Spleen (tissue), 11 donors: ENCODE measurements at regions not wholly inside any gene's neighbourhood (a gene's known extent, or its start where the extent isn't known, plus 50 kb on each side); places are given as distances from the start of the nearest gene placed in this dataset.
"Not testable (repeated sequence)": the region's sequence is repeated elsewhere in the genome, so short reads cannot be mapped to it uniquely, and the experiment has no call there.

ENCODE experiments used
- DNase-seq: peaks from one replicate; pipeline ENCODE4 v3.0.0-alpha.2; 2020
- H3K27ac ChIP-seq, 8 donors: fragments of 200-600 bp; sonication (generic) in 7 of 8; 1 replicate in 4 of 8; 2 replicates in 4 of 8; pipeline versions ENCODE4 v1.5.0 to v1.8.0; 2016 to 2021; ENCODE audit warnings: inconsistent platforms in 4 of 8, mild to moderate bottlenecking in 4 of 8, moderate library complexity in 1 of 8
- H3K27me3 ChIP-seq, 7 donors: fragments of 200-600 bp; sonication (generic) in 6 of 7; replicated peaks in 1 of 7; 1 replicate in 4 of 7; 2 replicates in 3 of 7; pipeline versions ENCODE4 v1.5.0 to v1.8.0; 2016 to 2021; ENCODE audit warnings: inconsistent platforms in 3 of 7, mild to moderate bottlenecking in 1 of 7
- H3K36me3 ChIP-seq, 6 donors: fragments of 200-600 bp; sonication (generic) in 5 of 6; 1 replicate in 4 of 6; 2 replicates in 2 of 6; pipeline versions ENCODE4 v1.5.0 to v1.8.0; 2016 to 2021; ENCODE audit warnings: inconsistent platforms in 2 of 6
- H3K4me1 ChIP-seq, 6 donors: fragments of 200-600 bp; sonication (generic) in 5 of 6; 1 replicate in 3 of 6; 2 replicates in 3 of 6; pipeline versions ENCODE4 v1.5.0 to v1.8.0; 2016 to 2021; ENCODE audit warnings: inconsistent platforms in 3 of 6
- H3K4me3 ChIP-seq, 8 donors: fragments of 200-600 bp; sonication (generic) in 7 of 8; 1 replicate in 4 of 8; 2 replicates in 4 of 8; pipeline versions ENCODE4 v1.5.0 to v1.8.0; 2016 to 2021; ENCODE audit warnings: inconsistent platforms in 4 of 8, mild to moderate bottlenecking in 4 of 8, moderate library complexity in 2 of 8
- H3K9me3 ChIP-seq, 8 donors: fragments of 200-600 bp; sonication (generic) in 7 of 8; 1 replicate in 4 of 8; 2 replicates in 4 of 8; pipeline versions ENCODE4 v1.5.0 to v1.8.0; 2016 to 2021; ENCODE audit warnings: inconsistent platforms in 4 of 8
- POLR2A ChIP-seq, 3 donors: fragments of 450-650 bp; IDR thresholded peaks; one replicate each; pipeline ENCODE4 v1.5.1; 2017; ENCODE audit warnings: antibody characterized with exemption in 3 of 3, mild to moderate bottlenecking in 1 of 3
- POLR2AphosphoS5 ChIP-seq, 3 donors: sonication (generic); formaldehyde crosslinking; IDR thresholded peaks; one replicate each; pipeline ENCODE4 v1.5.1; 2017; ENCODE audit warnings: antibody characterized with exemption in 3 of 3
- WGBS, 5 donors: extraction: QIAGEN DNeasy Blood & Tissue Kit in 3 of 5; methylation state at CpG; one replicate each; pipeline versions ENCODE4 v1.1.5 to v1.1.7; 2013 to 2018; 5-methylcytosine and 5-hydroxymethylcytosine counted together
- intact Hi-C: fragments of 100-400 bp; cut with DNase I; formaldehyde crosslinking; loops from one replicate; pipeline ENCODE4 v1.15.0; 2023; ENCODE audit warnings: low total_unique reads
- TF ChIP-seq, protein P1 (sequence below), 11 experiments: fragments of 200-600 bp in 7 of 11; fragments of 450-650 bp in 4 of 11; sonication (generic) in 4 of 11; IDR thresholded peaks in 8 of 11; conservative IDR thresholded peaks in 3 of 11; 1 replicate in 7 of 11; 2 replicates in 4 of 11; pipeline versions ENCODE4 v1.4.0 to v1.8.0; 2016 to 2021; ENCODE audit warnings: antibody characterized with exemption in 11 of 11, inconsistent platforms in 4 of 11, mild to moderate bottlenecking in 1 of 11
- donor health status: healthy with polysubstance abuse.
- donor health status: DM: no; HTN: no; CAD: no; lungs with moderate emphysema.
- donor health status: DM: no; HTN: no; CAD: no.
- donor health status: Bipolar disorder and iron deficiency.
- donor health status: healthy.
- donor health status: DM: no; HTN: no; CAD: no.
- donor health status: DM: yes; HTN: yes; CAD: no.

DNA sequence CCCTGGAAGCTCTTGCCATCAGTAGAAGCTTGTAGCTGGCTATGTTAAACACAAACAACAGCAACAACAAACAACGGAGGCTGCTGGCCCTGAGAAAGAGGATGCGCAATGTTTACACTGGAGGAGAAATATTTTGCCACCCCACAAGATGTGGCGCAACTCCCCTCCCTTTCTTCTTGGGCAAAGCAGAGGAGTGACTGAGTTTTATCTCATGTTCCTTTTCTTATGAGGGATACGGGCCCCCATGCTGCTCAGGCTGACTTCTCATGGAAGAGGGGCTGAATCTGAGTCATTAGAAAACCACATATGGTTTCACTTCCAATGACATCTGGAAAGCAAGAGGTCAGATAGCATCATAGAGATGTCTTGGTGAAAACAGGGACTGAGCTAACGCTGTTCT, 75.9 kb upstream of the HDDC2 start:
- no peaks in the 10 kb centered on the region for H3K27me3 ChIP-seq
- 60 to 76% (median 69%) methylated on average over 5 of the region's 5 CpGs for WGBS, 5 donors
- H3K4me1 ChIP-seq = no peaks in the 10 kb centered on the region
- H3K36me3 ChIP-seq = no peaks in the 10 kb centered on the region
- no peak overlapping the region for H3K4me3 ChIP-seq
- H3K9me3 ChIP-seq = no peaks in the 10 kb centered on the region
- DNase-seq = no peak
- TF ChIP-seq POLR2AphosphoS5 (IDR thresholded peaks at IDR 0.05) = no peak
- TF ChIP-seq, protein P1, sequence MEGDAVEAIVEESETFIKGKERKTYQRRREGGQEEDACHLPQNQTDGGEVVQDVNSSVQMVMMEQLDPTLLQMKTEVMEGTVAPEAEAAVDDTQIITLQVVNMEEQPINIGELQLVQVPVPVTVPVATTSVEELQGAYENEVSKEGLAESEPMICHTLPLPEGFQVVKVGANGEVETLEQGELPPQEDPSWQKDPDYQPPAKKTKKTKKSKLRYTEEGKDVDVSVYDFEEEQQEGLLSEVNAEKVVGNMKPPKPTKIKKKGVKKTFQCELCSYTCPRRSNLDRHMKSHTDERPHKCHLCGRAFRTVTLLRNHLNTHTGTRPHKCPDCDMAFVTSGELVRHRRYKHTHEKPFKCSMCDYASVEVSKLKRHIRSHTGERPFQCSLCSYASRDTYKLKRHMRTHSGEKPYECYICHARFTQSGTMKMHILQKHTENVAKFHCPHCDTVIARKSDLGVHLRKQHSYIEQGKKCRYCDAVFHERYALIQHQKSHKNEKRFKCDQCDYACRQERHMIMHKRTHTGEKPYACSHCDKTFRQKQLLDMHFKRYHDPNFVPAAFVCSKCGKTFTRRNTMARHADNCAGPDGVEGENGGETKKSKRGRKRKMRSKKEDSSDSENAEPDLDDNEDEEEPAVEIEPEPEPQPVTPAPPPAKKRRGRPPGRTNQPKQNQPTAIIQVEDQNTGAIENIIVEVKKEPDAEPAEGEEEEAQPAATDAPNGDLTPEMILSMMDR (IDR thresholded peaks at IDR 0.05 in 8 of 11, conservative IDR thresholded peaks at IDR 0.05 in 3 of 11) = no peak
- TF ChIP-seq POLR2A (IDR thresholded peaks at IDR 0.05) = no peak
- intact Hi-C loops = no loop called here
- H3K27ac ChIP-seq = no peak overlapping the region

GRCh38 chr6:125379174-125379573, 77.4 kb upstream of the HDDC2 start:
- no peak for DNase-seq
- intact Hi-C loops = no loop called here
- WGBS, 5 donors = 41 to 64% (median 53%) methylated on average over 4 of the region's 4 CpGs
- no peaks in the 10 kb centered on the region for H3K27me3 ChIP-seq
- no peak overlapping the region for H3K4me3 ChIP-seq
- no peaks in the 10 kb centered on the region for H3K4me1 ChIP-seq
- H3K36me3 ChIP-seq = no peaks in the 10 kb centered on the region
- H3K27ac ChIP-seq = no peak overlapping the region
- no peaks in the 10 kb centered on the region for H3K9me3 ChIP-seq
- TF ChIP-seq POLR2A (IDR thresholded peaks at IDR 0.05) (no peak), POLR2AphosphoS5 (IDR thresholded peaks at IDR 0.05) (no peak)
- TF ChIP-seq, protein P1 (IDR thresholded peaks at IDR 0.05 in 8 of 11, conservative IDR thresholded peaks at IDR 0.05 in 3 of 11) = no peak

DNA sequence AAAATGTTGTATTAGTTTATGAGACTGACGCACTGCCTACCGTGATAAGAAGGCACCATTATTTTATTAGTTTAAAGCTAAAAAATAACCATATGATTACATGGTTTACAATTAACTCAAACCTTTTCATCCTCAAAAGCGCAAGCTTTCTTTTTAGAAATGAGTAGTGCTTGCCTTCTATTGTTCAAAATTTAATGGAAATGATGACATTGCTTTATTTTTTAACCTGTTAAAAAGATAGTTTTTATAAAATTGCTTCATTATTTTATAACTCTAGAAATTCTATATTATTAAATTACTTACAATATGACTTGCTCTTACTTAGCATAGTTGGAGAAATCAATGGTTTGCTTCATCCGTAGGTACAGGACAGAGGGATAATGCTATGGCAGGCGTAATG, 78.7 kb upstream of the HDDC2 start:
- Histone ChIP-seq H3K9me3 (no peaks in the 10 kb centered on the region), H3K27ac (no peak overlapping the region), H3K4me1 (no peaks in the 10 kb centered on the region), H3K27me3 (no peaks in the 10 kb centered on the region), H3K36me3 (no peaks in the 10 kb centered on the region), H3K4me3 (no peak overlapping the region)
- TF ChIP-seq, protein P1 (IDR thresholded peaks at IDR 0.05 in 8 of 11, conservative IDR thresholded peaks at IDR 0.05 in 3 of 11) = no peak
- TF ChIP-seq POLR2A (IDR thresholded peaks at IDR 0.05) (no peak), POLR2AphosphoS5 (IDR thresholded peaks at IDR 0.05) (no peak)
- intact Hi-C loops = no loop called here
- WGBS, 5 donors = 89 to 98% (median 94%) methylated on average over 5 of the region's 5 CpGs
- DNase-seq = no peak

DNA sequence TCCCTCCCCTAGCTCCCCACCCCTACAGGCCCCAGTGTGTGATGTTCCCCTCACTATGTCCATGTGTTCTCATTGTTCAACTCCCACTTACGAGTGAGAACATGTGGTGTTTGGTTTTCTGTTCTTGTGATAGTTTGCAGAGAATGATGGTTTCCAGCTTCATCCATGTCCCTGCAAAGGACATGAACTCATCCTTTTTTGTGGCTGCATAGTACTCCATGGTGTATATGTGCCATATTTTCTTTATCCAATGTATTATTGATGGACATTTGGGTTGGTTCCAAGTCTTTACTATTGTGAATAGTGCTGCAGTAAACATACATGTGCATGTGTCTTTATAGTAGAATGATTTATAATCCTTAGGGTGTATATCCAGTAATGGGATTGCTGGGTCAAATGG, 84.6 kb upstream of the HDDC2 start:
- H3K4me1 ChIP-seq, intact Hi-C loops, H3K27me3 ChIP-seq, H3K4me3 ChIP-seq, H3K36me3 ChIP-seq, H3K27ac ChIP-seq, DNase-seq, H3K9me3 ChIP-seq: not testable (repeated sequence)
- 86 to 100% (median 94%) methylated on average over 1 of the region's 1 CpG for WGBS, 5 donors

DNA sequence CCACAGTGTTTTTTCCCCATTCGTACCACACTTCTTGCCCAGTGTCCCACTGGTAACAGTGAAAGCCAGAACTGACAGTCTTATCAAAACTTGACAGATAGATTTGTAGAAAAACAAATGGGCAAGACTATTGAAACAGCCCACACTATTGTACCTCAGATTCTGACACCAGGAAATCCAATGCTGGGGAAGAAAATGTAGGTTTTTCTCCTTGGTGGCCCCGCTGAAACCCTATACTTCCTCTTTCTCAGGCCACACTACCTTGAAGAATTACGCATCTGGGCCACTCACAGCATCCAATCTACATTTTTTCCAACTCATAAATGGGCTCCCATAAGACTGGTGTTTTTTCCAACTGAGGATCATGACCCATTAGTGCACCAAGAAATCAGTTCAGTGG, 90.9 kb upstream of the HDDC2 start:
- Histone ChIP-seq H3K9me3 (peaks cover 0 to 8% (median 0%) of the 10 kb centered on the region in 8 donors), H3K27ac (no peak overlapping the region), H3K4me1 (peaks cover 0 to 12% (median 0%) of the 10 kb centered on the region in 6 donors), H3K4me3 (no peak overlapping the region), H3K27me3 (peaks cover 0 to 4% (median 0%) of the 10 kb centered on the region in 7 donors), H3K36me3 (no peaks in the 10 kb centered on the region)
- 51 to 67% (median 59%) methylated on average over 3 of the region's 3 CpGs for WGBS, 5 donors
- TF ChIP-seq, protein P1 (IDR thresholded peaks at IDR 0.05 in 8 of 11, conservative IDR thresholded peaks at IDR 0.05 in 3 of 11) = no peak
- TF ChIP-seq POLR2A (IDR thresholded peaks at IDR 0.05) (no peak), POLR2AphosphoS5 (IDR thresholded peaks at IDR 0.05) (no peak)
- no peak for DNase-seq
- intact Hi-C loops = no loop called here
